Mesendoderm (in vitro differentiated cells): ENCODE measurements at regions not wholly inside any gene's neighbourhood (a gene's known extent, or its start where the extent isn't known, plus 50 kb on each side); places are given as distances from the start of the nearest gene placed in this dataset.

Source experiments
- DNase-seq: peaks from one replicate; pipeline ENCODE4 v3.0.0; 2013
- H2AK5ac ChIP-seq: 2 replicates; pipeline ENCODE4 v1.6.1; 2013; ENCODE audit warnings: low read length, inconsistent platforms
- H2BK120ac ChIP-seq: 2 replicates; pipeline ENCODE4 v1.6.1; 2013; ENCODE audit warnings: low read depth, mild to moderate bottlenecking, low read length, moderate library complexity, mixed read lengths
- H2BK15ac ChIP-seq: replicated peaks from 2 replicates; pipeline ENCODE4 v1.6.1; 2013; ENCODE audit warnings: low read depth, mild to moderate bottlenecking, moderate library complexity
- H2BK5ac ChIP-seq: 2 replicates; pipeline ENCODE4 v1.6.1; 2013; ENCODE audit warnings: low read length, inconsistent platforms
- H3K18ac ChIP-seq: 2 replicates; pipeline ENCODE4 v1.6.1; 2013; ENCODE audit warnings: mild to moderate bottlenecking, low read length, mixed read lengths
- H3K23ac ChIP-seq: one replicate; pipeline ENCODE4 v1.6.1; 2013; ENCODE audit warnings: low read length
- H3K27ac ChIP-seq: 2 replicates; pipeline ENCODE4 v1.5.1; 2013; ENCODE audit warnings: low read depth, mild to moderate bottlenecking, inconsistent platforms, low read length, moderate library complexity
- H3K27me3 ChIP-seq: 2 replicates; pipeline ENCODE4 v1.6.1; 2013; ENCODE audit warnings: low read length, control low read depth, mild to moderate bottlenecking, inconsistent platforms; ENCODE audit not compliant: insufficient read depth, poor library complexity
- H3K36me3 ChIP-seq: 2 replicates; pipeline ENCODE4 v1.6.1; 2013; ENCODE audit warnings: low read length, inconsistent platforms; ENCODE audit not compliant: control insufficient read depth, insufficient read depth
- H3K4ac ChIP-seq: one replicate; pipeline ENCODE4 v1.6.1; 2013; ENCODE audit warnings: low read depth, mild to moderate bottlenecking, low read length, moderate library complexity
- H3K4me1 ChIP-seq: 2 replicates; pipeline ENCODE4 v1.6.1; 2013; ENCODE audit warnings: low read depth, low read length, inconsistent platforms; ENCODE audit not compliant: control insufficient read depth
- H3K4me2 ChIP-seq: 2 replicates; pipeline ENCODE4 v1.6.1; 2013; ENCODE audit warnings: low read length
- H3K4me3 ChIP-seq: 2 replicates; pipeline ENCODE4 v1.5.1; 2013; ENCODE audit warnings: mild to moderate bottlenecking, low read length
- H3K56ac ChIP-seq: one replicate; pipeline ENCODE4 v1.6.1; 2013; ENCODE audit warnings: low read length
- H3K79me1 ChIP-seq: 2 replicates; pipeline ENCODE4 v1.6.1; 2013; ENCODE audit warnings: low read length, inconsistent platforms
- H3K79me2 ChIP-seq: 2 replicates; pipeline ENCODE4 v1.6.1; 2013; ENCODE audit warnings: mild to moderate bottlenecking, low read length; ENCODE audit not compliant: control insufficient read depth, insufficient read depth
- H3K9ac ChIP-seq: 2 replicates; pipeline ENCODE4 v1.6.1; 2013; ENCODE audit warnings: low read length, inconsistent platforms
- H4K5ac ChIP-seq: one replicate; pipeline ENCODE4 v1.6.1; 2013; ENCODE audit warnings: low read length
- H4K8ac ChIP-seq: one replicate; pipeline ENCODE4 v1.6.1; 2013; ENCODE audit warnings: low read depth, mild to moderate bottlenecking, control low read depth, low read length, moderate library complexity
- WGBS: extraction: QIAGEN DNeasy Blood & Tissue Kit; methylation state at CpG from one replicate; pipeline ENCODE4 v1.1.7; 2013; ENCODE audit warnings: low lambda C conversion rate, missing lambda C conversion rate; ENCODE audit not compliant: insufficient coverage; ENCODE audit errors: extremely low coverage; 5-methylcytosine and 5-hydroxymethylcytosine counted together

- Histone ChIP-seq H2BK5ac (no peak overlapping the region), H3K18ac (no peak overlapping the region), H3K23ac (no peak overlapping the region), H3K4ac (no peak overlapping the region), H2BK120ac (no peak overlapping the region), H4K8ac (no peak overlapping the region), H3K56ac (no peak overlapping the region), H3K79me1 (no peaks in the 10 kb centered on the region), H3K4me1 (no peaks in the 10 kb centered on the region), H3K27me3 (no peaks in the 10 kb centered on the region), H3K27ac (no peak overlapping the region), H2AK5ac (no peak overlapping the region), H2BK15ac (no peak overlapping the region), H4K5ac (no peak overlapping the region), H3K4me3 (no peak overlapping the region), H3K36me3 (no peaks in the 10 kb centered on the region), H3K4me2 (no peak overlapping the region), H3K79me2 (no peaks in the 10 kb centered on the region), H3K9ac (no peak overlapping the region)
- no CpG with 5 or more reads among the region's 7 CpGs for WGBS
- no peak for DNase-seq
These were observed 139.2 kb downstream of the INHBB start for GRCh38 chr2:120485096-120485495.

- no peak for DNase-seq
- no peaks in the 10 kb centered on the region for H3K27me3 ChIP-seq
These were observed 140.5 kb downstream of the INHBB start for GRCh38 chr2:120486441-120486840.

GRCh38 chr2:120486946-120487345 is 141.0 kb downstream of the INHBB start:
- Histone ChIP-seq H3K9ac (no peak overlapping the region), H3K23ac (no peak overlapping the region), H2BK5ac (no peak overlapping the region), H3K56ac (no peak overlapping the region), H3K4me1 (no peaks in the 10 kb centered on the region), H3K27ac (no peak overlapping the region), H2BK15ac (no peak overlapping the region), H4K8ac (no peak overlapping the region), H3K4me3 (no peak overlapping the region), H4K5ac (no peak overlapping the region), H3K79me1 (no peaks in the 10 kb centered on the region), H3K18ac (no peak overlapping the region), H2AK5ac (no peak overlapping the region), H3K27me3 (no peaks in the 10 kb centered on the region), H3K36me3 (no peaks in the 10 kb centered on the region), H3K79me2 (no peaks in the 10 kb centered on the region), H3K4me2 (no peak overlapping the region), H2BK120ac (no peak overlapping the region), H3K4ac (no peak overlapping the region)
- no CpG with 5 or more reads among the region's 11 CpGs for WGBS
- peak; percentile 83 for DNase-seq

More at GRCh38 chr2:120486441-120486840, 140.5 kb downstream of the INHBB start:
- Histone ChIP-seq H3K36me3 (no peaks in the 10 kb centered on the region), H3K4me3 (no peak overlapping the region), H4K5ac (no peak overlapping the region), H3K4ac (no peak overlapping the region), H2AK5ac (no peak overlapping the region), H2BK120ac (no peak overlapping the region), H2BK15ac (no peak overlapping the region), H4K8ac (no peak overlapping the region), H2BK5ac (no peak overlapping the region), H3K27ac (no peak overlapping the region), H3K79me1 (no peaks in the 10 kb centered on the region), H3K23ac (no peak overlapping the region), H3K4me1 (no peaks in the 10 kb centered on the region), H3K4me2 (no peak overlapping the region), H3K56ac (no peak overlapping the region), H3K79me2 (no peaks in the 10 kb centered on the region), H3K18ac (no peak overlapping the region), H3K9ac (no peak overlapping the region)
- WGBS, result no CpG with 5 or more reads among the region's 8 CpGs

- no peaks in the 10 kb centered on the region for H3K36me3 ChIP-seq
- H3K79me1 ChIP-seq, result no peaks in the 10 kb centered on the region
- H4K5ac ChIP-seq, result no peak overlapping the region
- DNase-seq, result no peak
- no peaks in the 10 kb centered on the region for H3K79me2 ChIP-seq
- H3K23ac ChIP-seq, result no peak overlapping the region
- no peak overlapping the region for H3K56ac ChIP-seq
- H3K27me3 ChIP-seq, result no peaks in the 10 kb centered on the region
- H3K4me1 ChIP-seq, result no peaks in the 10 kb centered on the region
- no peak overlapping the region for H3K4ac ChIP-seq
- no peak overlapping the region for H3K4me3 ChIP-seq
- H3K18ac ChIP-seq, result no peak overlapping the region
- no peak overlapping the region for H3K27ac ChIP-seq
- no peak overlapping the region for H2BK120ac ChIP-seq
- no peak overlapping the region for H3K9ac ChIP-seq
- H2BK5ac ChIP-seq, result no peak overlapping the region
- H3K4me2 ChIP-seq, result no peak overlapping the region
- no peak overlapping the region for H2AK5ac ChIP-seq
- no peak overlapping the region for H2BK15ac ChIP-seq
- WGBS, result no CpG with 5 or more reads among the region's 6 CpGs
- no peak overlapping the region for H4K8ac ChIP-seq
These were observed 142.6 kb downstream of the INHBB start for GRCh38 chr2:120488531-120488930.

GRCh38 chr2:120489023-120489422 is 143.1 kb downstream of the INHBB start:
- no peak overlapping the region for H2BK15ac ChIP-seq
- H3K79me2 ChIP-seq, result no peaks in the 10 kb centered on the region
- no peak overlapping the region for H2BK120ac ChIP-seq
- H3K4me2 ChIP-seq, result no peak overlapping the region
- H3K27me3 ChIP-seq, result no peaks in the 10 kb centered on the region
- H4K8ac ChIP-seq, result no peak overlapping the region
- no peaks in the 10 kb centered on the region for H3K4me1 ChIP-seq
- H3K9ac ChIP-seq, result no peak overlapping the region
- H3K56ac ChIP-seq, result no peak overlapping the region
- no peaks in the 10 kb centered on the region for H3K79me1 ChIP-seq
- no peaks in the 10 kb centered on the region for H3K36me3 ChIP-seq
- no peak overlapping the region for H3K18ac ChIP-seq
- H3K4ac ChIP-seq, result no peak overlapping the region
- H2BK5ac ChIP-seq, result no peak overlapping the region
- no peak overlapping the region for H4K5ac ChIP-seq
- DNase-seq, result no peak
- no peak overlapping the region for H3K23ac ChIP-seq
- no CpG with 5 or more reads among the region's 7 CpGs for WGBS
- no peak overlapping the region for H2AK5ac ChIP-seq
- H3K27ac ChIP-seq, result no peak overlapping the region
- H3K4me3 ChIP-seq, result no peak overlapping the region

GRCh38 chr2:120490091-120490798 is 144.3 kb downstream of the INHBB start:
- Histone ChIP-seq H2AK5ac (no peak overlapping the region), H3K36me3 (no peaks in the 10 kb centered on the region), H4K5ac (no peak overlapping the region), H2BK120ac (no peak overlapping the region), H3K4me2 (no peak overlapping the region), H3K9ac (no peak overlapping the region), H3K56ac (no peak overlapping the region), H2BK5ac (no peak overlapping the region), H3K27me3 (no peaks in the 10 kb centered on the region), H4K8ac (no peak overlapping the region), H2BK15ac (no peak overlapping the region), H3K79me1 (no peaks in the 10 kb centered on the region), H3K4ac (no peak overlapping the region), H3K79me2 (no peaks in the 10 kb centered on the region), H3K4me1 (no peaks in the 10 kb centered on the region), H3K27ac (no peak overlapping the region), H3K4me3 (no peak overlapping the region), H3K18ac (no peak overlapping the region), H3K23ac (no peak overlapping the region)
- WGBS, result no CpG with 5 or more reads among the region's 12 CpGs
- no peak for DNase-seq
